NCI-H226 (cell line): ENCODE measurements at regions not wholly inside any gene's neighbourhood (a gene's known extent, or its start where the extent isn't known, plus 50 kb on each side); places are given as distances from the start of the nearest gene placed in this dataset.
"Not testable (repeated sequence)": the region's sequence is repeated elsewhere in the genome, so short reads cannot be mapped to it uniquely, and the experiment has no call there.

ENCODE experiments used
- DNase-seq: peaks from one replicate; pipeline ENCODE4 v3.0.0-alpha.2; 2015

DNA sequence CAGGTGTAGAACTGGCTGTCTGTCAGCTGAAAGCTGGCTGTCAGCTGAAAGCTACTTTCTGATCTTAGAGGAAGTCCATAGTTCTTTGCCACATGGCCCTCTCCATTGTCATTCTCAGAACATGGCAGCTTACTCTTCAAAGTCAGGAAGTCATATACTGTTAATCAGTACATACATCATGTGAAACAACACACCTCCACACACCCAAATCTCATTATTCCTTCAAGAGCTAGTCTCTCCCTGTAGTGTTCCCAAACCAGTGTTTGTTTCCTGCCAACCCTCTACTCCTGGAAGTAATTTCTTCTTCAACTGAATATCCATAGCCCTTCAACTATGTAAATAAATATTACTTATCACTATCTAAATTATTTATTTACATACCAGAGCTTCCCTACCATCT lies 58.9 kb downstream of the OR5AK2 start:
- no peak for DNase-seq

- DNase-seq, result no peak
Measured at GRCh38 chr11:57049749-57050148, 61.0 kb downstream of the OR5AK2 start.

DNA sequence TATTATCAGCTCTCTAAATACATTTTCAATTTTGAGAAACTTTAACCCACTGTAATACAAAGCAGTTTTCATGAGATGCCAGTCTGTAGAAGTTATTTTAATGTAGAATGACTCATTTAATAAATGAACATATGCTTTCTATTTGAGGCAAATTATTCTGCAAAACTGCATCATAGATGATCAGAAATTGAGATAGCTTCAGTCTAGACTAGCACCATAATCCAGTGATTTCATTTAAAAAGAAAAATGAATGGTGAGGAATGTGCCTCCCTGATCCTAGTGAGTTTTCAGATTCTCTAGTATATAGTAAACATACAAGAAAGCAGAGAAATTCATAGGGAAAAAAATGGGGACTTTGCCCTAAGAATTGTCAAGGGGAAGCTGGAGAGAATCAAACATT lies 66.1 kb downstream of the OR5AK2 start:
- no peak for DNase-seq

- DNase-seq, result no peak
Measured at GRCh38 chr11:57055744-57056143, 67.0 kb downstream of the OR5AK2 start.

GRCh38 chr11:57056735-57057134 lies 68.0 kb downstream of the OR5AK2 start:
- no peak for DNase-seq

DNA sequence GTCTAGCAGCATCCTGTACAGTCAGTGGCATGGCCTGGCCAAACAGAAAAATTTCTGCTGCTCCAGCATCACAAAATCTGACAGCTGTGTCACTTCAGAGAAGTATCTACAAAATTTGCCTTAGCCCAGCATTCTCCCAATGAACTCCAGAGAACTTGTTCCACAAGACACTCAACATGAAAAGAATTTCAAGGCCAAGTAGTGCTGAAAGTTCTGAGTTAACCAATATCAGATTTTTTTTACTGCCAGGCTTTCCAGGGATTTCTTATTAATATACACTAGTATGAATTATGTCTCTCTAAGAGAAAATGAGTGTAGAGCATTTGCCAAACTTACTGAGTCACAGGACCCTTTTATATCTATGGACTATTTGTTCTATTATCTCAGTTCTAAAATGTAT lies 68.8 kb downstream of the OR5AK2 start:
- DNase-seq, result no peak

GRCh38 chr11:57062957-57063356 lies 74.2 kb downstream of the OR5AK2 start:
- DNase-seq, result not testable (repeated sequence)

DNA sequence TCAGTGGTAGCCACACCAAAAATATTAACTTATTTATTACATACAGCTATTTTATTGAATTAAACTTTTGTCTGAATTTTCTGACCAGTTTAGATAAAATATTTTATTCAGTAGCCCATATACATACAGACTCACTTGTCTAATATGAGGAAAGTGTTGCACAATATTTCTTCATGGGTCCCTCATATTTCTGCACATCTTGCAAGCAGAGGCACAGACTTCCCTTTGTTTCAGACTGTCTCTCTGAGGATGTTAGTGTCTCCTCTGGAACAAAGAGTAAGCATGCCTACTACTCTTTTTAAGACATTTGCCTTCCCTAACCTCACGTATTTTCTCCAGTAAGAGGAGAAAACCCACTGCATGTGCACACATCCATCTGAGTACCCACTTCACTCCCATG lies 81.2 kb downstream of the OR5AK2 start:
- DNase-seq, result no peak

DNA sequence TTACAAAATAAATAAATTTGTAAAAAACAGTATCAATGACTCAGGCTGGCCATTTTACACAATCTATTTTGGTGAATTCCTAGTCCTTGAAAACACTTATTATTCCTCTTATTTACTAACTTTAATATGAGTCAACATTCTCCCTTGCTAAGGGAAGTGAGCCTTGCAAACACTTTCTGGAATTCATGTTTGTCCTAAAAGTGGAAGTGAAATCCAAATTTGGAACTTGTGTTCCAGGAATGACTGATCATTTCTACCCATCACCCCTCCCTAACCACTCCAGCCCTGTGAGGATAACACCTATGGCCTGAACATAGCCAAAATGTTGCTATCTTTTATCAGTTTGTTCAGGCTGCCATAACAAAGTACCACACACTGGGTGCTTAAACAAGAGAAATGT lies 83.1 kb downstream of the OR5AK2 start:
- DNase-seq, result peak; percentile 14

DNA sequence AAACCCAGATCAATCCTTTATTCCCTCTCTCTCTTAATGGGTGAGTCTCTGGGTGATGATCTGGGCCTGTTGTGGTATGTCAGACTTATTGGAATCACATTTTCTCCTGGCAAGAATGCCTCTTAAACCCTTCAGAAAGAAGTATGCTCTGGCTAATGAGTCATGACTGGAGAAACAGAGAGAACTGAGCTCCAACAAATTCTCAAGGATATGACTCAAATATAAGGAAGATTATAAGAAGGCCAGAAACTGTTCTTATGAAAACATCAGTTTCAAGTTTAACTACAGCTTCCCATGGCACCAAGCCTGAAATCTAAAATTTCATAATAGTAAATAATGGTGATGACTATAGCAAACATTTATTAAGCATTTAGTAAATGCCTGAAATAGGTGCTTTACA lies 83.9 kb downstream of the OR5AK2 start:
- DNase-seq, result peak; percentile 95

DNA sequence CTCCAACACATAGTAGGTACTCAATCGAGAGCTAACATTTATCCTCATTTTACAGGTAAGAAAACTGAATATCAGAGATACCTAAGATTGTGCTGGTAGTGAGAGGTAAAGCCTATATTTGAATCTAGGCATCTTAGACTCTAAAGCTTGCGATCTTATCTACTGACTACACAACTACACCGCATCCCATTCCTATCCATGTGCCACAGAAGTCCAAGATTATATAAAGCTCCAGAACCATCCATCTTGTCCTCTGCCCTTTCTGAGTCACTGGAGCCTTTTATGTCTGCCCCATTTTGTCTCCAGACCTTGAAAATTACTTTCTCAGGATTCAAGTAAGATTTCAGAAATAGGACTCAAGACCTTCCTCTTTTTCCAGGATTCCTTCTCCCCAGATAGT lies 84.4 kb downstream of the OR5AK2 start:
- DNase-seq, result peak; percentile 33

DNA sequence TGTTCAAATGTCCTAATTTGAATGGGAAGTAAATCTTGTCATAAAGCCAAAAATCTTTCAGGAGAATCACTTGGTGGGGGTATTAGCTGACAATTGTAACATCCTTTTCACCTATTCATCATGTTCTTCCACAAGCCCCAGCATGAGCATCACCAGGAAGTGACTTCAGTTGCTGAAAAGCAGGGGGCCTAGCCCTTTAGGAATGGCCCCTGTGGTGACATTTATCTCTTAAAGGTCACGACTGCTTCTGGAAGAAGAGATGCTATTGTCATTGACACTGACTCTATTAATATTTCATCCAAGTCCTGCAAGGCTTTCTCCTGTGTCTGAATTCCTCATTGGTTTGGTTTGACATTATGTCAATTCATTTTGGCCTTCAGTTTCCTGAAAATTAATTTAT lies 92.6 kb downstream of the OR5AK2 start:
- no peak for DNase-seq

DNA sequence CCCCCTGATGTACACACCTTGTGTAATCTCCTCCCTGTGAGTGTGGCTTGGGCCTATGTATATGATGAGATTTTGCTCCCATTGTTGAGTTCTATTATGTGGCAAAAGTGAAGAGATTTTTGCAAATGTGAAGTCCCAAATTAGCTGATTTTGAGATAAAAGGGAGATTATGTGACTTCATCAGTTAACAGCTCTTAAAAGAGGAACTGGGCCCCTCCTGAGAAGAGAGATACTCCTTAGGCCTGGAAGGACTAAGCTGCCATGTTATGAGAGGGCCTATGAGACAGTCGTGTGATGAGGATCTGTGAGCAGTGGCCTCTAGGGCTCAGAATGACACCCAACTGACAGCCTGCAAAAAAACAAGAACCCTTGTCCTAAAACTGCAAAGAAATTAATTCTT lies 93.4 kb downstream of the OR5AK2 start:
- DNase-seq, result no peak

- no peak for DNase-seq
Measured at GRCh38 chr11:57083641-57084385, 95.1 kb downstream of the OR5AK2 start.

- no peak for DNase-seq
Measured at GRCh38 chr11:57085611-57086010, 96.1 kb upstream of the LRRC55 start.

DNA sequence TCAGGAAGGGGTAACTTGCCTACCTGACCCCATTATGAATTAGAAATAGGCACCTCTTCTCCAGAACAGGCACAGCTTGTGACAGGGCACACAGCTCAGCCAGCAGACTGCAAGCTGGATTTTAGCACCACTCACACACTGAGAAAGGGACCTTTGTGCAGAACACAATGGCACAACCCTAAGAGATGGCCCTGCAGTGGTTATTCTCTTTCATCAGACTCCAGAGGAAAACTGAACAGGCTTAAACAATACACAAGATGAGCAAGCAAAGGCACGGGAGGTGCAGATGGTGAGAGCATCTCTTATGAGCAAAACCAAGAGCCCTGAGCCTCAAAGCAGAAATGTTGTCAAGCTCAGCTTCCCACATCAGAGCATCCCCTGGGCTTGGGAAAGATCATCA lies 93.8 kb upstream of the LRRC55 start:
- DNase-seq, result no peak

DNA sequence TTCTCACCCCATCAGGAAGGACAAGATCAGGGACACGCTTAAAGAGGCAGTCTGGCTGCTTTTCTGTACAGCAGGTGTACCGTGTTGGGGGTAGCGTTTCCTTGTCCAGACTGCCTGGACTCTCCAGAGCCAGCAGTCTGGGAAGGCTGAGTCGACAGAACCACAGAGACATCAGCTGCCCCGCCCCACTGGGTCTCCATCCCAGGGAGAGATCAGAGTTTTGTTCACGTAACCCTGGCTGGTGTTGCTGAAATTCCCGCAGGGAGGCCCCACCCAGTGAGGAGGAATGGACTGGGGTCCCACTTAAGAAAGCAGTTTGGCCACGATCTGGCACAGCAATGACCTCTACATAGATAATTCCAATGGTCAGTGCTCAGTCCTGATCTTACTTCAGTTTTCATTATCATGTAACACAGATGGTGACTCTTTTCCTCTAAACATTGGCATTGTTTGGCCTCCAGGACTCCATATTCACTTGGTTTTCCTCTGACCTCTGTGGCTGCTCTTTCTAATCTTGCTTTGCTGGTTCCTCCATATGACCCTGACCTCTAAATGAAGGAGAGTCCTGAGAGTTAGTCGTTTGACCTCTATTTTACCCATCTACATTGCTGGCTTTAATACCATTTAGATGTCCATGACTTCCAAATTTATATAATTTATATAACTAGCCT lies 89.6 kb upstream of the LRRC55 start:
- DNase-seq, result no peak

- DNase-seq, result peak; percentile 60
Measured at GRCh38 chr11:57094181-57094935, 87.4 kb upstream of the LRRC55 start.

DNA sequence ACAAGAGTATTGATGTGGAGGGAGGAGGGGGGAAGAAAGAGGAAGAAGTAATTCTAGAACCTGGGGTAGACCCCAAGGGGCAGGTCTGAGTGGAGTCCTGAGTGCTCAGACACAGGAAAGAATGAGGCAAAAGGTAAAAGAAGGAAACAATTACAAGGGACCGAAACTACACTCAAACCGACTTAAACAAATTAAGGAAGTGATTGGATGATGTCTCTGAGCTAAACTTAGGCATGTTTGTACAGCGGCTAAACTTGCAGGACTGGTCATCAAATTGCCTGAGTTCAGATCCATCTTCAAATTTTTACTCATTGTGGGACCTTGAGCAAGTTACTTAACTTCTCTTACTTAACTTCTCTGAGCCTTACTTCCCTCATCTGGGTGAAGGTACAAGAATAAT lies 86.3 kb upstream of the LRRC55 start:
- DNase-seq, result no peak

DNA sequence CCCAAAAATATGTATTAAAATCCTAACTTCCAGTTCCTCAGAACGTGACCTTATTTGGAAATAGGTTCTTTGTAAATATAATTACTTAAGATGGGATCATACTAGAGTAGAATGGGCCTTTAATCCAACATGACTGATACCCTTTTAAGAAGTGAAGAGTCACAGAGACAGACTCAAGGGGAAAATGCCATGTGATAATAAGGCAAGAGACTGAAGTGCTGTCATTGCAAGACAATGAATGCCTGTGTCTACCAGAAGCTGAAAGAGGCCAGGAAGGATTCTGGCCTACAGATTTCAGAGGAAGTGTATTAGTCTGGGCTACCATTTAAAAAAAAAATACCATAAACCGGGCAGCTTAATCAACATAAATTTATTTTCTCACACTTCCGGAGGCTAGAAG lies 85.9 kb upstream of the LRRC55 start:
- DNase-seq, result no peak

DNA sequence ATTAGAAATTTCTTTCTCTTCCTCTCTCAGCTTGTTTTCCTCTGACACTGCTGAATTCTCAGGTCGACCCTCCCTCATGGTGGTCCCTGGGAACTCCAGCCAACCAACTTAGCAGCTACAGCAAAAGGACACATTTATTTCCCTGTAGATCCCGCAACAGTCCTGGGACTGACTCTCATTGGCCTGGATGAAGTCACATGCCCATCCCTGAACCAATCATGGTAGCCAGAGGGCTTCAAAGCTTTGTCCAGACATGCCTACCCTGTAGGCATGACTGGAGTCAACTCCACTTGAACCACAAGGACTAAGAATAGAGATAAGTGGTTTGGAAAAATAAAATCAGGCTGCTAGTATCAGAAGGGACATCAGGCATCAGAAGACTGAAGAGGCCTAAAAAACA lies 84.6 kb upstream of the LRRC55 start:
- no peak for DNase-seq

- no peak for DNase-seq
Measured at GRCh38 chr11:57098191-57098590, 83.6 kb upstream of the LRRC55 start.

DNA sequence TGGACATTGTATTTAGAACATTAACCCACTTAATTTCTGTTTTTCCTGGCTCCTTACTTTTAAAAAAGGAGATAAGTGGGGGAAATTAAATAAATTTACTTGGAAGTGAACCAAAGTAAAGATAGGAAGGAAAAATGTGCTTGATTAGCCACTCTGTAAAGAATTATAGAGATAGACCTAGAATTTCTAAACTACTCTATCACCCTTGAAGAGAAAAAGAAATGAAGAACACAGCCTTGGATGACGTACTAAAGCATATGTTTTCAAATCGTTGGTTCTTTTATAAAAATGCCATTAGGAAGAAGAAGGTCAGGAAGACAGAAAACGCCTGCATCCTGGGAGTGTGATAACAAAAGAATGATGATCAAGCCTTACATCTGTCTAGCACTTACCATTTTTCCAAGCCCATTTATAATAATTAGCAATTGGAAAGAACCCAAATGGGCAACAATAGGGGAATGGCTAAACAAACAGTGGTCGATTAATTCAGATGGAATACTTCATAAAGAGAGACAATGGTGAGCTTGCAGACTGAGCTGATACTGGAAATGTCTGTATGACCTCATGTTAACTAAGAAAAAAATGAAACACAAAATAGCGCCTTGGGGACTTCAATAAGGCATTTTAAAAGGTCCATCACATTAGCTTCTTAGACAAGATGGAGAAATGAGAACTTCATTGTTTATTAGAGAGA lies 81.0 kb upstream of the LRRC55 start:
- DNase-seq, result no peak
